Loucy (cell line): ENCODE measurements at regions not wholly inside any gene's neighbourhood (a gene's known extent, or its start where the extent isn't known, plus 50 kb on each side); places are given as distances from the start of the nearest gene placed in this dataset.

Experiments
- H2AFZ ChIP-seq: fragments of 200-600 bp; sonication (generic); 2 replicates; pipeline ENCODE4 v1.6.0; 2016; ENCODE audit warnings: antibody characterized with exemption, mild to moderate bottlenecking, low read length, moderate library complexity
- H3F3A ChIP-seq: fragments of 200-600 bp; 2 replicates; pipeline ENCODE4 v1.6.0; 2016; ENCODE audit warnings: antibody characterized with exemption, low read depth, mild to moderate bottlenecking
- H3K27me3 ChIP-seq: fragments of 200-600 bp; sonication (generic); 2 replicates; pipeline ENCODE4 v1.6.1; 2014; ENCODE audit warnings: low read length, mild to moderate bottlenecking; ENCODE audit not compliant: insufficient read depth, poor library complexity, severe bottlenecking
- H3K36me3 ChIP-seq: fragments of 200-600 bp; sonication (generic); 2 replicates; pipeline ENCODE4 v1.6.1; 2016; ENCODE audit warnings: low read length; ENCODE audit not compliant: insufficient read depth
- H3K4me1 ChIP-seq: fragments of 200-600 bp; sonication (generic); 2 replicates; pipeline ENCODE4 v1.5.1; 2014; ENCODE audit warnings: low read length, mild to moderate bottlenecking; ENCODE audit not compliant: insufficient read depth, poor library complexity, severe bottlenecking
- H3K4me2 ChIP-seq: fragments of 200-600 bp; sonication (generic); 2 replicates; pipeline ENCODE4 v1.6.0; 2014; ENCODE audit warnings: antibody characterized with exemption, low read length, low read depth, mild to moderate bottlenecking; ENCODE audit not compliant: poor library complexity, severe bottlenecking
- H3K4me3 ChIP-seq: fragments of 200-600 bp; sonication (generic); 2 replicates; pipeline ENCODE4 v1.5.1; 2014; ENCODE audit warnings: low read length, mild to moderate bottlenecking, mixed read lengths; ENCODE audit not compliant: poor library complexity, severe bottlenecking
- H3K79me2 ChIP-seq: fragments of 200-600 bp; sonication (generic); 2 replicates; pipeline ENCODE4 v1.6.1; 2014; ENCODE audit warnings: low read length; ENCODE audit not compliant: insufficient read depth
- H3K9ac ChIP-seq: fragments of 200-600 bp; sonication (generic); 2 replicates; pipeline ENCODE4 v1.6.0; 2014; ENCODE audit warnings: mild to moderate bottlenecking, low read depth, low read length, moderate library complexity; ENCODE audit not compliant: poor library complexity, severe bottlenecking
- H3K9me2 ChIP-seq: fragments of 200-600 bp; sonication (generic); replicated peaks from 2 replicates; pipeline ENCODE4 v1.6.1; 2016; ENCODE audit warnings: low read depth, low read length, mixed read lengths
- H3K9me3 ChIP-seq: fragments of 200-600 bp; sonication (generic); 2 replicates; pipeline ENCODE4 v1.6.1; 2014; ENCODE audit warnings: mild to moderate bottlenecking, antibody characterized with exemption, low read length, low read depth; ENCODE audit not compliant: insufficient read depth
- H4K20me1 ChIP-seq: fragments of 200-600 bp; sonication (generic); 2 replicates; pipeline ENCODE4 v1.6.0; 2014; ENCODE audit warnings: antibody characterized with exemption, low read length, mild to moderate bottlenecking; ENCODE audit not compliant: insufficient read depth, poor library complexity, severe bottlenecking
- EZH2phosphoT487 ChIP-seq: fragments of 200-600 bp; IDR thresholded peaks from 2 replicates; pipeline ENCODE4 v1.6.1; 2018; ENCODE audit warnings: antibody characterized with exemption, mild to moderate bottlenecking, moderate library complexity, borderline replicate concordance
- TF ChIP-seq, protein P1 (sequence below): fragments of 200-600 bp; sonication (generic); conservative IDR thresholded peaks from 2 replicates; pipeline ENCODE4 v1.5.1; 2014; ENCODE audit warnings: mild to moderate bottlenecking, antibody characterized with exemption, low read length

DNA sequence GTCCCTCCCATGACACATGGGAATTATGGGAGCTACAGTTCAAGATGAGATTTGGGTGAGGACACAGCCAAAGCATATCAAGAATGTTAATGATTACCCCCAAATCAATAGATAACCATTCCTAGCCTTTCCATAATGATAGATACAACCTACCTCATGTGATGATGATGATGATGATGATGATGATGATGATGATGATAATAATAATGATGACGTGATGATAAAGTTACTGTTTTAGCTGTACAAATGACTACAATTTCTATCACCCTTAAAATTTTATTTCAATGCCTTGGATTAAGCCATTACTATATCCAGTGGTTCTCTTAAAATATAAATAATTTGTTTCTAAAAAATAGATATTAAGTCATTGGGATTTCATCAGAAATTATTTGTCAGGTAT lies 55.2 kb upstream of the NLGN4X start:
- no peaks in the 10 kb centered on the region for H3K9me2 ChIP-seq
- H3K4me1 ChIP-seq = no peaks in the 10 kb centered on the region
- TF ChIP-seq, protein P1, sequence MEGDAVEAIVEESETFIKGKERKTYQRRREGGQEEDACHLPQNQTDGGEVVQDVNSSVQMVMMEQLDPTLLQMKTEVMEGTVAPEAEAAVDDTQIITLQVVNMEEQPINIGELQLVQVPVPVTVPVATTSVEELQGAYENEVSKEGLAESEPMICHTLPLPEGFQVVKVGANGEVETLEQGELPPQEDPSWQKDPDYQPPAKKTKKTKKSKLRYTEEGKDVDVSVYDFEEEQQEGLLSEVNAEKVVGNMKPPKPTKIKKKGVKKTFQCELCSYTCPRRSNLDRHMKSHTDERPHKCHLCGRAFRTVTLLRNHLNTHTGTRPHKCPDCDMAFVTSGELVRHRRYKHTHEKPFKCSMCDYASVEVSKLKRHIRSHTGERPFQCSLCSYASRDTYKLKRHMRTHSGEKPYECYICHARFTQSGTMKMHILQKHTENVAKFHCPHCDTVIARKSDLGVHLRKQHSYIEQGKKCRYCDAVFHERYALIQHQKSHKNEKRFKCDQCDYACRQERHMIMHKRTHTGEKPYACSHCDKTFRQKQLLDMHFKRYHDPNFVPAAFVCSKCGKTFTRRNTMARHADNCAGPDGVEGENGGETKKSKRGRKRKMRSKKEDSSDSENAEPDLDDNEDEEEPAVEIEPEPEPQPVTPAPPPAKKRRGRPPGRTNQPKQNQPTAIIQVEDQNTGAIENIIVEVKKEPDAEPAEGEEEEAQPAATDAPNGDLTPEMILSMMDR = no peak
- TF ChIP-seq EZH2phosphoT487 = no peak
- H4K20me1 ChIP-seq = no peaks in the 10 kb centered on the region
- no peaks in the 10 kb centered on the region for H3F3A ChIP-seq
- no peaks in the 10 kb centered on the region for H3K9me3 ChIP-seq
- no peak overlapping the region for H3K4me3 ChIP-seq
- no peaks in the 10 kb centered on the region for H3K36me3 ChIP-seq
- H2AFZ ChIP-seq = no peak overlapping the region
- no peak overlapping the region for H3K9ac ChIP-seq
- H3K27me3 ChIP-seq = no peaks in the 10 kb centered on the region
- no peak overlapping the region for H3K4me2 ChIP-seq
- H3K79me2 ChIP-seq = no peaks in the 10 kb centered on the region

DNA sequence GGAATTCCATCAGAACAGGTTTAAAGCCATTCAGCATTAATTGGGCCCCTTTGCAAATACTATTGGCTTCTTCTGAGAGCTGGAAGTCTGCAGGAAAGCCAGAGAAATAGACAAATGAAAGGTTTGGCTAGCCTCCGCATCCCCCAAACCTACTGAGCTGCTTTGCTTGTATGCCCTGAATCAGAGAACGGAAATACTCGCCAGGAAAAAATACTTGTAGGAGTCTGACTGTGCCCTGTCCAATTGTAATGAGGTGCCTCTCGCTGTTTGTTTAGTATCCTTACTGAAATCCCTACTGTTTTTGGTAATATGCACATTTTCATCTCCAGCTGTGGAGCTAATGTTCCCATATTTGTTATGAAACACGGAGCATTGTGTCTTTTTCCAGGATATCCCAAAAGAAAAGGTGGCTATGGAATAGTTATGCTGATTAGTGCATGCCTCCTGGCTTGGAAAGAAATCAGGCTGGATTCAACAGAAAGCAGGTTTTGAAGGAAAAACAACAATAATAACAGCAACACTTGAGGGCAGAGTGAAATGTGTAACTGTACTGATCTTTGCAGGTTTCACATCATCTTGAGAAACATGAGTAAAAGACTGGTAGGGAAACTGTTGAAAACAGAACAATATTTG lies 50.7 kb upstream of the NLGN4X start:
- Histone ChIP-seq H3F3A (no peaks in the 10 kb centered on the region), H3K4me1 (no peaks in the 10 kb centered on the region), H3K9me2 (no peaks in the 10 kb centered on the region), H2AFZ (no peak overlapping the region), H3K9ac (no peak overlapping the region), H3K79me2 (no peaks in the 10 kb centered on the region), H3K27me3 (no peaks in the 10 kb centered on the region), H3K36me3 (no peaks in the 10 kb centered on the region), H3K4me3 (no peak overlapping the region), H3K9me3 (no peaks in the 10 kb centered on the region), H4K20me1 (no peaks in the 10 kb centered on the region), H3K4me2 (no peak overlapping the region)
- TF ChIP-seq, protein P1 = no peak
- TF ChIP-seq EZH2phosphoT487 = no peak
